Epidermal melanocyte (primary cell): ENCODE measurements at regions not wholly inside any gene's neighbourhood (a gene's known extent, or its start where the extent isn't known, plus 50 kb on each side); places are given as distances from the start of the nearest gene placed in this dataset.
A peak's percentile ranks its signal among the peaks of the same experiment; 100 is the strongest.
"Not testable (repeated sequence)": the region's sequence is repeated elsewhere in the genome, so short reads cannot be mapped to it uniquely, and the experiment has no call there.

Source experiments
- DNase-seq: peaks from one replicate; pipeline ENCODE4 v3.0.0; 2011; ENCODE audit warnings: low spot score; ENCODE audit not compliant: insufficient read length

DNA sequence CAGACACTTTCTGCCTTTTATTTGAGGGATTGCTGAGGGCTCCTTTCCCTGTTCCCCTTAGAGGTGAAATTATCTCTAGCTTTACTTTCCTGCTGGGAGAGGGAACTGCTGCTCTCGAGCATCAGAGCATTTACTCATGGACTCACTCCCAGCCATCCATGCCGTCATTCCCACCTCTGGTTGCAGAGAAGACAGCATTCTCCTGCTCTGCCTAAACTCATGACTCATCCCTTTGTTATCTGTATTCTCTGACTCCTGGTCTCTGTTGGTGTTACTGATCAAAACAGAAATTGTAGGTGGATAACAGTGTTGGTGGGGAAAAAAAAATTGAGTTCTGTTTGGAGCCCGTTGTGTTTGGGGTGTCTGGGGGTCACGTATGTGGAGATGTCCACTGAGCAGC lies 159.3 kb downstream of the TTC8 start:
- DNase-seq = no peak

GRCh38 chr14:88985654-88986053 lies 161.2 kb downstream of the TTC8 start:
- no peak for DNase-seq

DNA sequence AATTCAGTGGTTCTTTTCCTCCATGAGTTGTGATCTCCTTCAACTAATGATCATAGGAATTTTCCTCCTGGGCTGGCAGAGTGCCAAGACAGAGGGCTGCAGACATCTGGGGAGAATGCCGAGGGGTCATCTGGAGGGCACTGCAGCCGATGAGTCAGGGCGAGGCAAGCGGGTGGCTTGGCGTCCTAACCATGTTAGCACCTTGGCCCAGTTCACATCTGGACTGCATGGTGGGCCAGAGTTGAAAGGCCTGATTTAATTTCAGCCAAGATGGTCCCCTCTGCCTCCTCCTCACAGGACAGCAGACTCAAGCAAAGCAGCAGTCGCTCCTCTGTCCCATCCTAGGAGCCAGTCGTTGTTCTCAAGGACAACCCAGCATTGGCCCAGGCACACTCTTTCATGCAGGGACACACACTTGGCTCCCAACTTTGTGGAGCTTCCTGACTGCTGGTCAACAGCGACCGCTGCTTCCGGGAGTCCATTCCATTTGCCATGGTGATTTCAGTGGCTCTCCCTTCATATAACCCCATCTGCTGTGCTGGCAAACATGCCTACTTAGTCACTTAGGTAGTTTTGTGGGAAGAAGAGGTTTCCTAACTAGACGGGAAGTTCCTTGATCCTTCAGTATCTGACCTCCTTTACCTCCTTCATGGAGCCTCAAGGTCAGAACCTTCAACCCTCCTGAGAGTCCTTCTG lies 161.8 kb downstream of the TTC8 start:
- DNase-seq = no peak

DNA sequence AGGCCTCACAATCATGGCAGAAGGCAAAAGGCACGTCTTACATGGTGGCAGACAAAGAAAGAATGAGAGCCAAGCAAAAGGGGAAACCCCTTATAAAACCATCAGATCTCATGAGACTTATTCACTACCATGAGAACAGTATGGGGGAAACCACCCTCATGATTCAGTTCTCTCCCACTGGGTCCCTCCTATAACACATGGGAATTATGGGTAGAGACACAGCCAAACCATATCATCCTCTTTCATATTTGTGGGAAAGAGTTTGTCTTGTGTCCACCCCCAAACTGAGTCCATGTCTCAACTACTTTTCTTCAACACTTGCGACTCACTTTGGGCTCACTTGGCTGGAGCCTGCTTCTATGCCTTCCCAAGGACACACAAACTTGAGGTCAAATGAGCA lies 162.5 kb downstream of the TTC8 start:
- not testable (repeated sequence) for DNase-seq

- DNase-seq = no peak
Measured at GRCh38 chr14:88987516-88987915, 163.1 kb downstream of the TTC8 start.

GRCh38 chr14:88989911-88990310 lies 165.5 kb downstream of the TTC8 start:
- DNase-seq = no peak

DNA sequence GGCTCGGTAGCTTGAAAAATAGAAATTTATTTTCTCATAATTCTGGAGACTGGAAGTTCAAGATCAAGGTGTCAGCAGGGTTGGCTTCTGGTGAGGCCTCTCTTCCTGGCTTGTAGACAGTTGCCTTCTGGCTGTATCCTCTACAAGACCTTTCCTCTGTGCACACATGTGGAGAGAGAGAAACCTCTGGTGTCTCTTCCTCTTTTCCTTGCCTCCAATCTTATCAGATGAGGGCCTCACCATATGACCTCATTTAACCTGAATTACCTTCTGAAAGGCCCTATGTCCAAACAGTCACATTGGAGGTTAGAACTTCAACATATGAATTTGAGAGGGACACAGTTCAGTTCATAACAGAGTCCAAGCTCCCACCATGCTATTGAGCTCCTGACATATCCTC lies 166.4 kb downstream of the TTC8 start:
- no peak for DNase-seq

- DNase-seq = no peak
Measured at GRCh38 chr14:88992011-88992410, 167.6 kb downstream of the TTC8 start.

- no peak for DNase-seq
Measured at GRCh38 chr14:88993946-88994345, 169.5 kb downstream of the TTC8 start.

DNA sequence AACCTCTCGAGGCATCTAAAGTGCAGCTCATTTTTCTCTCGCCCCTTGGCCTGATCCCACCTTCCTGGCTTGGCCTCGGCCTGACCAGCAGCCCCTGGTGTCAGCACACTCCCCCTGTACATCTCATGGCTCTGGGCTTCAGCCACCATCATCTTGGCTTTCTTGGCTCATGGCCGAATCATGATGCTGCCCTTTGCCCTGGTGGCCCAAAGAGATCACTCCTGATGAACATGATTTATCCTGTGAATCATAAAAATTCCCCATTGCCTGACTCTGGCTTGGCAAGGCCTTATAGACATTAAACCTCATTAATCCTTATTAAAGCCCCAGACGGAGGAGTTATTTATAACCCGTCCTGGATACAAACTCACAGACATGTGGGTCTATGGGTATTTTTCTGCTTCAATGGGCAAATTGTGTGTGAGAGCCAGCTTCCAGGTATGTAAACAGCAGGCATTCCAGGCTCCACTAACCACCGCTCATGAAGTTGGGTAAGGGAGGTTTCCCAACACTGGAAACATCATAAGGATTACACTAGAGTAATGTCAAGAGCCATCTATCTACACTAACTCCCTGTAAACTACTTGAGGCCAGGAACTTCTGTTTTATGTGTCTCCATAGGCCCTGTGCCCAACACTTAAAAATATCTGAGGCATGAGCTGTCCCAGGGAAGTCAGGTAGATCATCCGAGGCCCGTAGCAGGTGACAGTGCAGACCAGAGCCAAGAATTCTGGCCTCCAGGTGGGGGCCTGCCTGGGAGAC lies 171.2 kb downstream of the TTC8 start:
- no peak for DNase-seq

- no peak for DNase-seq
Measured at GRCh38 chr14:88998027-88998426, 173.6 kb downstream of the TTC8 start.

- no peak for DNase-seq
Measured at GRCh38 chr14:88999137-88999536, 174.7 kb downstream of the TTC8 start.

GRCh38 chr14:89000007-89000942 lies 175.8 kb downstream of the TTC8 start:
- peak; percentile 58 for DNase-seq

DNA sequence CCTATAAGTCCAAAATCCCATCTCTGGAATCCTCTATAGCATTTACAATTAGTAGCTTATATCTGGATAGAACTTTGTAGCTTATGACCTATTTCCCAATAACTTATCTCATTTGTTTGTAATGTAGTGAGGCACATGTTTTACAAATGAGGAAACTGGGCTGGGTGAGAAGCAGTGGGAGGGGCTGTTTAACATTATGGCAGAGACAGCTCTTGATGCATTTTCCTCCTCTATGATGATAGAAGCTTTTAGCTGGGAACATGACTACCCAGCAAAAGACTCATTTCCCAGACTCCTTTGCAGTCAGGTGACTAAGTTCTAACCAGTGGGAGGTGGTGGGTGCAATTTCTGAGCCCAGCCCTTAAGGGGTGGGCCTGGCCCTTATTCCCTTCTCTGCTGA lies 179.7 kb downstream of the TTC8 start:
- DNase-seq = no peak

GRCh38 chr14:89007906-89008305 lies 183.5 kb downstream of the TTC8 start:
- DNase-seq = no peak

DNA sequence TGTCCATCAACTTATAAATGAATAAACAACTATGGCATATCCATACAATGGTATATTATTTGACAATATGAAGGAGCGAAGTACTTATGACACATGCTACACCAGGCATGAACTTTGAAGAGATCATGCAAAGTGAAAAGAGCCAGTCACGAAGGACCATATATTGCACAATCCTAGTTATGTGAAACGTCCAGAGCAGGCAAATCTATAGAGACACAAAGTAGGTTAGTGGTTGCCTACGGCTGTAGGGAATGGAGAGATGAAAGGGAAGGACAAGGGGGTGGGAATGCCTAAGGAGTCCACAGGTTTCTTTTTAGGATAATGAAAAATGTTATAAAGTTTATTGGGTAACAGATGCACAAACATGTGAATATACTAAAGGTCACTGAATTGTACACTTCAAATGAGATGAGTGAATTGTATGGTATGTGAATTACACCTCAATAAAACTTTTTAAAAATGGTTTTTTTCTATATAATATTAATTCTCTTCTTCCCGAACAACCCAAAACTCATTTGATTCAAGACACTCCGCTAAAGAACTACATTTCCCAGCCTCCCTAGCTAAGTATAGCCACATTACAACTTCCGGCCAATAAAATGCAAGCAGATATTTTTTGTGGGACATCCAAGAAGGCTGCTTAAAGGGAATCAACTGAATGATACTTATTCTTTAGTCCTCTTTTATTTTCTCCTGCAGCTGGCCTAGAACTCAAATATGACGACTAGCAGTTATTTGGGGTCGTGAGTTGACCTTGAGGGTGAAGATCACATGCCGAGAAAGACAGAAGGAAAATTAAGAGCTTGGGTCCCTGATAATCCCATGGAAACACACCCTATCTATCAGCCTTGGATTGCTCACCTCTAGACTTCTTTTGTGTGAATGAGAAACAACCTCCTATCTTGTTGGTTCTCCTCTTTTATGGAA lies 187.2 kb downstream of the TTC8 start:
- no peak for DNase-seq

DNA sequence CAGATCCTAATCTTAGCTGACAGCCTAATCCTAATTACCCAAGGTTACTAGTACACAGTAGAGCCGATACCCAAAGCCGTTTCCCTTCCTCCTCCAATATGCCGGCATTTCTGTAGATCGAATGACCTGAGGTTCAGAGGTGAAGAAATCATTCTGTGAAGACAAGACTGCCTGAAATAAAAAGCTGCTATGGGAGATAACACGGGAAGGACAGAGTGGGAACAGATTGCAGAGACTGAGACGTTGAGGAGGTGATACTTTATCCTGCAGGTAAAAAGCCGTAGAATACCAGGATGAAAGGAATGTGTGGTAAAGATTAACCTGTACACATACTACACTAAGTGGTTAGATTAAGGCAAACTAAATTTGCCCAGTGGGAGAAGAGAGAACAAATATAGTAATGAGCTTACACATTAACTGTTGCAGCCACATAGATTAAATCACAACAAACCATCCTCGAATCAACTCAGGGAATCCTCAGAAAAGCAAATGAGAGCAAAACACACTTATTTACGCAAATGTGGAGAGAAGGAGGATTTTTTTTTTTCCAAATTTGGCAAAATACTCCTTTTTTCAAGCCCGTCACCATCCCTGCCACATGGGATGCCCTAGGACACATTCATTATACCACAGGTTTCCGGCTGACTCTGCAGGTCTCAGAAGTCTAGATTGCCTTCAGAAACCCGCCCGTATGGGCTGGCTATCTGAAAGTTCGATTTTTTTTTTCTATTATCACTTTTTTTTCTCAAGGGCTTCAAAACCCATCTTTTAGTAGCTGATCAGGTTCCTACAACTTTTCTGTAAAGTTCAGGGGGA lies 188.0 kb downstream of the TTC8 start:
- no peak for DNase-seq

DNA sequence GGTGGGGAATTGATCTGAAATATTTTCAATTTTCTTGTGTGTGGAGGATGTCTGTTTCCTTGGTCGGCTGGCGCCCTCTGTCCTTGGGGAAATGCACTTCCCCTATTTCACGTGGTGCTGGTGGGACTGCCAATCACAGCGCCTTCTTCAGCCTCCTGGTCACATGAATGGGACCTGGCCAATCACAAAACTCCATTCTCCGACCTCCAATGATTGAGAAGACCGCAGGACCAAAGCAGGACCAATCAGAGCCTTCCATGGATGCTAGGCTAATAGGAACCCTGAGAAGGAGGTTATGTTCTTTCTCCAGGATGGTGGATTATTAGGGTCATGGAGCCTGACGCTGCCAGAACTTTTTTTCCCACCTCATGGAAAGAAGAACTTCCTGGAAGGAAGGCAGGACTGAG lies 188.7 kb downstream of the TTC8 start:
- no peak for DNase-seq

- no peak for DNase-seq
Measured at GRCh38 chr14:89013698-89014568, 189.5 kb downstream of the TTC8 start.
